Activated naive CD4-positive, alpha-beta T cell treated with Interleukin-2 at 50 U/mL for 16 hours (primary cell): ENCODE measurements at regions not wholly inside any gene's neighbourhood (a gene's known extent, or its start where the extent isn't known, plus 50 kb on each side); places are given as distances from the start of the nearest gene placed in this dataset.

Experiments
- DNase-seq: peaks from one replicate; pipeline ENCODE4 v3.0.0-alpha.2; 2020

DNA sequence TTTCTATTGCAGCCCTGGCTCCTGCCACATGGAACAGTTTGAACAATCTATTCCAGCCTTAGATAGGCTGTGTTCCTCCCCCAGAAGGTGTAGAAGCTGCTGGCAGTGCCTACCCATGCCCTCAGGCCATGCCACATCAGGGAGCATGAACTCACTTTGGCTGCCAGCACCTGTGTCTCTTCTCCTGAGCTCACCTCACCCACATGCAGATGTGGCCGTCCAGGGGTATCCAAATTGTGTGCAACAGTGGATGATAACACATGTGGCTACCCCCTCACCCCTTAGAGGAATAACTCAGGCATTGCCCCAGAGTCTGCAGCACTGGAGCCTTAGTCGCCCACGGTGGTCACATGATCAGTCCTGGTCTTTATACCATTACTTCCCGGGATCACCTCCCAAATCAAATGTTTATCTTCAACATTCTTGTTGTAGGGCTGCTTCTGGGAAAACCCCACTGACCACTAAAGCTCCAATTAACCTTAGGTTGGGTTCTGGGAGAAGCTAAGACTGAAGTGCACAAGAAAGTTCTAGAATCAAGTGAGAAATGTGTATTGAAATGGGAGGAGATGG lies 110.4 kb downstream of the BANF2 start:
- DNase-seq = no peak

DNA sequence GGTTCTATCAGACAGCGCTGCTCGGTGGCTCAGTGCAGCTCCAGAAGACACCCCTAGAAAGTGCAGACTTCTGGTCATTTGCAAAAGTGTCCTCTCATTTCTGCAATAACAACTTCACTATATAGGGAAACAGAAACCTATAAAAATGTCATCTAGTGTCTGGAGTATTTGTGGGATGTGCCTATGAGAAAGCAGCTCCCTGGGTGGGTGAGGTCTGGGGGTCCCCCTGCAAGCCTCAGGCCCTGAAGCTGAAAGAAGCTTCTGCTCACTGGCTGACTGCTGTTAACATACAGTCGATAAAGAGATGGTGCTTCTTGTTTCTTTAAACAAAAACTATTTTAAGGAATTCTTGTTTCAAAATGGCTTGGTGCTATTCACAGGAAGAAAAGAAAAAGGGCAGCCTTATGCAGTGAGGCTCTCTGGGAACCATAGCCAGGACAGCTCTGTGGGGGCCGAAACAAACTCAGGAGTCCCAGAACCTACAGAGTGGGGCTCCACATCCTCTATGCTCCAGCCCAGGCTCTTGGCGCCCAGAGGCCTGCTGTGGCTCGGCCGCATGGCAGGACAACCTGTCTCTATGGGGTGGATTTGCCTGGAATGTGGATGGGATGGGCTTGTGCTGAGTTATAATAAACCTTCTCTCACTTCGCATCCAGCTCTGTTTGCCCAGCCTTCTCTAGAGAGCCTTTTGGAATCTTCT lies 109.7 kb downstream of the BANF2 start:
- DNase-seq = no peak

DNA sequence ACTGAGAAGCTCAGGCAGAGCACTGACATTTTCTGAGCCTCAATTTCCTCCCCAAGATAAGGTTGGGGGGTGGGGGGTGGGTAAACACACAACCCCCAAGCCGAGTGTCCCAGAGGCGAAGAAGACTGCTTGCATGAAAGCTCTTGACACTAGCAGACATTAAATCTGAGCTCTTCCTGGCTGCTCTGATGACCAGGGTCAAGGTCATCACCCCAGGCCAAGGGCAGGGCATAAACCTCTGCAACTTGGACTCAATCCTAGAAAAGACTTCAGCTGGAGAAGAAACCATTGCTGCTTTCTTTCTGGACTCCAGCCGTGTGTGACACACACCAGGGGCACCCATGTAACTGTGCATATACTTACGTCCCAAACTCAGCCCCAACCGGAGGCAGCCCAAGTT lies 109.0 kb downstream of the BANF2 start:
- DNase-seq = no peak

DNA sequence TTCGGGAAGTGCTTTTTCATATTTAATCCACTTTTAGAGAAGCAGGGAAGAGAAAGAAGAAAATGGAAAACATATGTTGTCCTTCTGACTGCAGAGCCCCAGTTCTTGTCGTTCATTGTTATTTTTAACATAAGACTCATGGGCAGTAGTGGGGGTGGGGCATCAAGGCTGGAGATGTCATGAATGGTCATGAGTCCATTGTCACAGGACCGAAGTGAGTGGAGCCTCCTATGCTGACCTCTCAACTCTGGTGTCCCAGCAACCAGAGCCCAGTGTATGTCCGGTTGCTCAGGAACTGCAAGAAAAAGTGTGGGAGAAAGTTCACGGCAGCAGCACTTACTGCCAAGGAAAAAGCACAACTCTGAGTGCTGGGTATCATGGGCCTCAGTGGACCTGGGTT lies 108.6 kb downstream of the BANF2 start:
- no peak for DNase-seq

DNA sequence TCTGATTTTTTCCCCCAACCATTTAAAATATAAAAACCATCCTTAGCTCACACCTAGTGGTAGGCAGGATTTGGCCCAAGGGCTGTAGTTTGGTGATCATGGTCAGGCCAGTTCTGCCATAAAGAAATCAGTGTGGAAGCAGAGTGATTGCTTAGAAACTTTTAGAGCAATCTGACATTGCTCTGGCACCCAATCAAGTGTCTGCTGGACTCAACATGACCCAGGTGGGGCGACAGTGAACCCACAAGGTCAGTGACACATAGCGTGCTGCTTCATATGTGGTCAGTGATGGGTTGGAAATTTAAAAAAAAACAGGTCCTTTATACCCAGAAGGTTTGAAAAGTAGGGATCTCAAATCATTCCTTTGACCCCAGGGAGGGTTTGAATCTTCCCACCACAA lies 107.9 kb downstream of the BANF2 start:
- no peak for DNase-seq

DNA sequence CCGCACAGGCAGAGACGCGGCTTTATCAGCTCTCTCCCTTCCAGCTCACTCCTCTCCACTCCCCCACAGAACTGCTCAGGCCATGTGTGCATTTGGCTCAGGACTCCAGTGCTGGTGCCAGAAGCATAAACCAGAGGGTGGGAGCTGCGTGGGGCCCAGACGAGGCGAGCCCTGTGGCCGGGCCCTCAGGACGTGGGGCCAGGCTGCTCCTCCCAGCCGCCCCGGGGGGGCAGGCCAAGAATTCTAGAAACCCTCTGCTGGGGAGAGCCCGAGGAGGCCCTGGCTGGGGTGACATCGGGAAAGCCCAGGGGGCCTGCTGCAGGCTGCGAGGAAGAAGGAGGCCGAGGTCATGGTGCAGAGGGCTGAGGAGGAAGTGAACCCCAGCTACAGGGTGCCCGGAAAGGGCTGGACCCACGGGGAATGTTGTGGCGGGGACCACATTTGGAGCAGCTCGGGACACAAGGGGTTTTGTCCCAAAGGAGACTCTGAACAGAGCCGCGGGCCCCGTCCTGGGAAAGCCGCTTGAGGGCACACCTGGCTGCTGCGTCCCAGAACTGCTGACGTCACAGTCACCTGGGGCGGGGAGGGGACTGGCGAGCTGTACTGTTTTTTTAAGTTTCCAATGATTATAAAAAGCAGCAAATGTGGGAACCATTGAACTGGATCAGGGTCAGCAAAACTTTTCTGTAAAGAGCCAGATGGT lies 107.1 kb downstream of the BANF2 start:
- no peak for DNase-seq

DNA sequence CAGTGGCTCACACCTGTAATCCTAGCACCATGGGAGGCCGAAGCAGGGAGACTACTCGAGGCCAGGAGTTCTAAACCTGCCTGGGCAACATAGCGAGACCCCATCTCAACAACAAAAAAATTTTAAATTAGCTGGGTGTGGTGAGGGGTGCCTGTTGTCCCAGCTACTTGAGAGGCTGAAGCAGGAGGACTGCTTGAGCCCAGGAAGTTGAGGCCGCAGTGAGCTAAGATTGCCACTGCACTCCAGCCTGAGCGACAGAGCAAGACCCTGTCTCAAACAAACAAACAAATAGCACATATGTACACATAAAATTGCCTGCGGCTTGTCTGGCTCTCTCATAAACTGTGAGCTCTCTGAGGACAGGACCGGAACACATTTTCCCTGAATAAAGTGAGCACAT lies 106.3 kb downstream of the BANF2 start:
- DNase-seq = no peak

DNA sequence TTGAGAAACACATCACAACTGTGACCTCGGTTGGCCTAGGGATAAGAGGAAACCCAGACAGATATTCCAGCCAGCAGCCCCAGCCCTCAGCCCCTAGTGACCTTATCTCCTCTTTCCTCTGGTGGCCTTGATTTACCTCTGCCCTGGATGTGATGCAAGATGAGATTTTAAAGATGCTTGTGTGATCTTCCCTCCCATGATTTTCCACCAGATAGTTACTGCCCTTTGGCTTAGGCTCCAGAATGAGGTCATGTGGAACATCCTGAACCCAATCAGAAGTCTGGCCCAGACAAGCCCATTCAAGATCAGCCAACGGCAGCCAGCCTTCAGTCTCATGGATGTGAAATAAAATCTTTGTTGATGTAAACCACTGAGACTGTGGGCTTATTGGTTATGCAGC lies 104.0 kb downstream of the BANF2 start:
- no peak for DNase-seq

DNA sequence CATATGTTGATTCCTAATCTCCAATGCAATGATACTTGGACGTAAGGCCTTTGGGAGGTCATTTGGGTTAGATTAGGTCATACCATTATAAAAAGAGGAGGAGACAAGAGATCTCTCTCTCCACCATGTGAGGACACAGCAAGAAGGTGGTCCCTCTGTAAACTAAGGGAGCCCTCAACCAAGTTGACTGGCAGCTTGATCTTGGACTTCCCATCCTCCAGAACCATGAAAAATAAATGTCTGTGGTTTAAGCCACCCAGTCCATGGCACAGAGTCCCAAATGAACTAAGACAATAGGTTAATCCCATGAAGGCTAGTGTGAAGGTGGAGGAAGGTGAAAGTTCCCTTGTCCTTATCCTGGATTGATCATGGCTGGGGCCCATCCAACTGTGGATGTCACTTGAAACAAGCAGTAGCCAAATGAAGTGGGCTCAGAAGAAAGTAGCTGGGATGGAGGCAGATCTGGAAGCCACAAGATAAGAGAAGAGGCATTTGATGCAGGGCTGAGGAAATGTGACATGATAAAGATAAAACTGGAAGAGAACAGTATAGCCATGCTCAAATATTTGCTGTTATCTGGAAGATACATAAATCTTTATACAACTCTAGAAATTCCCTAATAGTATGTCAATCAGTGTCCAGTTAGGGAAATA lies 99.9 kb downstream of the BANF2 start:
- no peak for DNase-seq

DNA sequence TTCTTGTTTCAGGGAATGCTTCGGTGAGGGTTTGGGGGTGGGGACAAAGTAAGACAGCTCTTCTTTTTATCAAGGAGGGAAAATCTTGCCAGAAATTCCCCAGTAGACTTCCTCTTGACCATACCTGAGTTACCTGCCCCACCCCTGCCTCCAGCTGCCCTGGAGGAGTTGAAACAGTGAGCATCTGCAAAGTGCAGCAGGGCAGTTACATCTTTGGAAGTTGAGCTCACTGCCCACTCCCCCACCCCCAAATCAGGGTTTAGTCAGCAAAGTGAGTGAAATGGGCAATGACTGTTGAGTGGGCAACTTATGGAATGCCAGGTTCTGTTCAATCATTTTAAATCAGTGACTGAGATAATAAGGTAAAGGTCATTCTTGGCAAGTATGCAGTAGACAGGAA lies 98.8 kb downstream of the BANF2 start:
- DNase-seq = no peak

DNA sequence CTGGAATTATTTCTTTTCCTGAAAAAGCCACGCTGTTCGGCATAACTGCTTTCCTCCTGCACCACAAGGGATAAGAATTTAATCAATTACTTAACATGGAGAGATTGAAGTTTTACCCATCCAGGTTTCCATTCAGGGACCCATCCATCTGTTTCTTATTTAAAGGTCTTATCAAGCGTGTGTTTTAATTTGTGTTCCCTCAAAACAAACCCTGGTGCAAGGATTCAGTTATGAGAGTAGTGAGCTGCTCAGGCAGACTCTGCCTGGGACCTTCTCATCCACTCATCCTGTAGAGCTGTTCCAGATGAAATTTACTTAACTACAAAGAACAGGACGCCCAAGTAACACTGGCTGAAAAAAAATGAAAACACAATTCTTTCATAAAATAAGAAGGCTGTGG lies 97.8 kb downstream of the BANF2 start:
- DNase-seq = no peak

DNA sequence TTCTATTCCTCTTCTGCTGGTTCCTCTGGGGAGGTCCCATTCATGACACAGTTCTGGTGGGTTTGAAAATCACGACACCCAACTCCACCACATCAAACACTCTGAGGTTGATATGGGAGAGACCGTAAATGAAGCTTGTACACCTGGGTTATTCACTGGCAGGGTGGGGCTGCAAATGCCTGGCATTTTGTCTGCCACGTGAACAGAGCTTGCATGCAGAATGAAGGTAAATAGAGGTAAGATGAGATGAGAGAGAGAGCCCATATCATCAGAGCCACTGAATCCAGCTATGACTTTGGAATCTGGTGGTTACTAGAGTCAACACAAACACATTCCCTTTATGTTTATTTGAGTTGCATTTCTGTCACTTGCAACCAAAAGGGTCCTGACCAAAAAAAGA lies 97.4 kb downstream of the BANF2 start:
- DNase-seq = no peak

DNA sequence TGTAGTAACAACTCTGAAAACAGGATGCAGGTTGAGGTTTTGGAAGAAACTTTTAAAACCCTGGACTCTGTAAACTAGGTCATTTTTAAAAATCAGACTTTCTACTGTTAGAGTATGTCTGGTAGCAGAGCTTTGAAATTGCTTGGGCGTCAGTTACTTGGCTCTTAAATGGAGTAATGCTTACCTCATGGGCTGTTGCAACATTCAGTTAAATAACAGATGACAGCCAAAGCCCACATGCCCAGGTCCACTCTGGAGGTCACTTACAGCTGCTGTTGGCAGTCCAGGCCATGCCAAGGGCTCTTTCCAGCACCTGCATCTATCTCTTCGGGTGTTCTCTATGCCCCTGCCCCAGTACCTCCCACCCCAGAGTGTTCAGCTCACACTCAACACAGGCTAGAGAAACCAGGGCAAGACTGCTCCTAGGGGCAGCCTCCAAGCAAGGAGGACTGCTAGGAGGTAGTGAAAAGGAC lies 96.4 kb downstream of the BANF2 start:
- DNase-seq = no peak

DNA sequence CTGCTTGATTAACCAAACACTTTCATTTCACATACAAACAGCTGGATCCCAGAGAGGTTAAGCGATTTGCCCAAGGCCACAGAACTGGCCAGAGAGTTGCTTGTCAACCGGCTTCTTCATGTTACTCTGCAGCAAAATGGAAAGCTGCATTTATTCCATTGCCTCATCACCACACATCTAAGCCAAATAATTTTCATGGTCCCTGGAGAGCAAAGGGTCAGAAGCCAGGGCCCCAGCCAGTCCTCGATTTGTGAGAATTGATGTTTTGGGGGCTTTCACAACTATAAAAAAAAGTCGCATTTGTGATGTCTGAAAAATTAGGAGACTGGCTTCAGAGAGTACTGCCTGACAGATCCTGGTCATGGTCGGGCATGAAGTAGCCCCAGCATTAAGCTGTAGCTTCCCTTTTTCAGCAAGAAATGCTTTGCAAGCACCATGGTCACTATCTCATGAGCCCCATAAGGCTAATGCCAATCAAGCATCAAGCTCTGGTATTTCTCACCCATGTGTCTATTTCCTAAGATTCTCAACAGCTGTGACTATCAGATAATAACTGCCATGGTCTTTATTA lies 95.8 kb downstream of the BANF2 start:
- no peak for DNase-seq

DNA sequence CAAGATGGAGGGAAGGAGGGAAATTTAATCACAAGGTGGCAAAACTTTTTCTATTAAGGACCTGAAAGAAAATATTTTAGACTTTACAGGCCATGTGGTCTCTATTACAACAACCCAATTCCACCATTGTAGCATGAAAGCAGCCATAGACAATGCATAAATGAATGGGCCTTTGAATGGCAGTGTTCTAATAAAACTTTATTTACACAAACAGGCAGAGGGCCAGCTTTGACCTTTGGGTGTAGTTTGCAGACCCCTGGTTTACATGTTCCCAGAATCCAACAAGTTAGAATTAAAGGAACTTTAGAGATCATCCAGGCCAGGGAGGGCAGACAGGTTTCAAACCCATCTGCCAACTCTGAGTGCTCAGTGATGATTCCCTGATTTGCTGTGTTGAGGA lies 95.2 kb downstream of the BANF2 start:
- DNase-seq = no peak

DNA sequence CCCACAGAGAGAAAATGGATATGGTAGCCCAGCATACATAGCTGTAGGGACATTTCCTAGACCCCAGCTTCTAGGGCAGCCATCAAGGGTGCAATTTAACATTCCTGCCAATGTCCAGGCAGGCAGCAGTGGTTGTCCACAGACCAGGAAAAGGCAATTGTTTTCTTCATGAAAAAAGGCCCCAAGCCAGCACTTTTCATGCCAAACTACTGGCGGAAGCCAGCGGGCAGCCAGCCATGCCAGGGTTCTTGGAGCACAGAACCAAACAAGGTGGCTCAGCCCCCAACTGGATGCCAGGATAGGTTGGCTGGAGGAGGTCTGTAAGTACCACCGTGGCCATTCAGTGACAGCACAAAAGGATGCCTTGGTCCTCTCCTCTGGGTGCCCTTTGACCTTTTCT lies 94.6 kb downstream of the BANF2 start:
- DNase-seq = no peak

DNA sequence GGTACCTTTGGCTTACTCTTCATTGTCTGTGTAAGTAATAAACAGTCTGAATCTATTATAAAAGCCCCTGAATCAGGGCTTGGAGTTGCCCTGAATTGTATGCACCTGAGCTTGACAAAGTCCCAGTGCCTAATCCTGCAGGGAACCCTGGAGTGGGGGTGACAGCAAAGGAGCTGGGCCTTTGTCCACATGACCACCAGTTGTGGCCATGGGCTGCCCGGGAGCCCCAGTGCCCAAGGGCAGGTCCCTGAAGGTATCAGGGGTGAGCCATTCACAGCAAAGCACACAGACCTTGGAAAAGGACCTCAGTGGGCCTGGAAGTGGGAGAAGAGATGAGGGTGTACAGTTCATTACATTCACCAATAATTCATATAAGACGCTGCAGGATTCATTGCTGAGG lies 94.2 kb downstream of the BANF2 start:
- no peak for DNase-seq

DNA sequence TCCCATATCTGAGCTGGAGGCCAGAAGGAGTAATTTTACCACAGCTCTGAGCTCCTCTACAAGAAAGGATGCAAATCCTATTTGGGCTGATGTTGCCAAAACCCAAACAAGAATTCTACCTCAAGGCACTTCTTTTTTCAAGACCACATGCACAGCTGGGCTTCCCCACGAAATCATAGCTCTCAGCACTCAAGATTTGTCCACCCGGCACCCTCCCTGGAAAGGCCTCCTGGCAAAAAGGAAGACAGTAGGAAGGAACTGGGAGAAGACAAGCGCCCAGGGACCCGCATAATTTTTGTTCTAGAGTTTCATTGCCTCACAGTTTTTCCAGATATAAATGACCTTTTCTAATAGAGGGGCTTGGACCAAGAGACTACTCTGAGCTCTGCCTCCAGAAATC lies 90.5 kb downstream of the BANF2 start:
- no peak for DNase-seq

DNA sequence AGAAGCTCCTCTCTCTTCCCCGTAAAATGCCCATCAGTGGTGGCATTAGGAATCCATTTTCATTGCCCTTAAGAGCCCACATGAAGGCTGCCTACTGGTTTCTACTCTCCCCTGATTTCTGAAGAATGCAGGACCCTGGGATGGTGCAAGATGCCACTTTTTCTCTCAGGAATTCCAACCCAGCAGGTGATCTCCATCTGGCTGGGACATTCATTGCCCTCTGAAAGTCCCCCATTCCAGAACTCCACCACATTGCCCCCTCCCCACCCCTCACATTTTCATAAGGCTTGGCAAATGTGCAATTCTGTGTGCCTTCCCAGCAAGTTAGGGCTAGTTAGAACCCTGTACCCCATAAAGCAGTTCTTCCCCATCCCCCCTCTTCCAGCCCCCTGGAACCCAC lies 88.0 kb downstream of the BANF2 start:
- DNase-seq = no peak

DNA sequence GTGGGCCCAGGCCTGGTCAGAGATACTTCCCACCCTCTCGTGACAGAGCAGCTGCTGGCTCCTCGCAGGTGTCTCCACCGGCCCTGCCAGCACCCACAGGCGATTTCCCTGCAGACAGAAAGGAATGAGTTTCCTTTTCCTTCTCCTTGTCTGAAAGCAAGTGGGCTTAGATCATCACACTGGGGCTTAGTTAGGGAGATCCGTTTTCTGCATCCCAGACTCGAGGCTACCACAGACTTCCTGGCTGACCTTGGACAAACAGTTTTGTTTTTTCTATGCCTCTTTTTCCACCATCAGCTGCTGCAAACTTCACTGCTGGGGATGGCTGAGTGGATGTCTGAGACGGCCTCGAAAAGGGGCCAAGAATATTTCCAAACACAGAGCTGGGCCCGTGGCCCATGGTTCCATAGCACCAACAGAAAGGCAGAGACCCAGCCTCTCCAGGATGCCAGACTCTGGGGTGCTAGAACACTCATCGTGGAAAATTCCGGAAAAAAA lies 86.5 kb downstream of the BANF2 start:
- no peak for DNase-seq
